ENCODE measurements at regions not wholly inside any gene's neighbourhood (a gene's known extent, or its start where the extent isn't known, plus 50 kb on each side); places are given as distances from the start of the nearest gene placed in this dataset.
A peak's percentile ranks its signal among the peaks of the same experiment; 100 is the strongest.
"Not testable (repeated sequence)": the region's sequence is repeated elsewhere in the genome, so short reads cannot be mapped to it uniquely, and the experiment has no call there.

DNA sequence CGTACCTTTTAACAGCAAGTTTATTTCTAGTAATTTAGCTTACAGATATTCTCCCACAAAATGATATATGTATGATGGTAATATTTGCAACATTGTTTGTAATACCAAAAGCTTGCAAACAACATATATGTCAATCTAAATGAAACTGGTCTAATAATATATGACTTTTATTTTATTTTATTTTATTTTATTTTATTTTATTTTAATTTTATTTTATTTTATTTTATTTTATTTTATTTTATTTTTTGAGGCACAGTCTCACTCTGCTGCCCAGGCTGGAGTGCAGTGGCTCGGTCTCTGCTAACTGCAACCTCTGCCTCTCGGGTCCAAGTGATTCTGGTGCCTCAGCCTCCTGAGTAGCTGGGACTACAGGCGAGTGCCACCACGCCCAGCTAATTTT lies 94.6 kb upstream of the ABCA1 start:
- not testable (repeated sequence) for DNase-seq (ENCODE audit: low read depth)

DNA sequence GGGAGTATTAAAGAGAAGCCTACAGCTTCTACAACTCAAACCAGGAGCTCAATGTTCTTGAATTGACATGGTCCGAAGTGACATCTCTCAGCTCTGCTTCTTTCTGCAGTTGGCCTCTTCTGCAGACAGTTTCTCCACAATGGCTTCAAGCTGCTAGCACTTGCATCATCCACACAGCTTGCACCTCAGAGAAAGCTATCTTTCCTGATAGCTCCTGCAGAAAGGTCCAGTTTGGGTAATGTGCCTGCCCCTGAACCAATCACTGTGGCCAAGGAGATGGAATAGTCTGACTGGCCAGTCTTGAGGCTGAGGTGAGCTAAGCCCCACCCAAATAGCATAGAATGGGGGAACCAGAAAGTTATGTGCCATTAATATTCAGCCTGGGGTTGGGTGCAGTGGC lies 95.8 kb upstream of the ABCA1 start:
- DNase-seq (ENCODE audit: low read depth): no peak

DNA sequence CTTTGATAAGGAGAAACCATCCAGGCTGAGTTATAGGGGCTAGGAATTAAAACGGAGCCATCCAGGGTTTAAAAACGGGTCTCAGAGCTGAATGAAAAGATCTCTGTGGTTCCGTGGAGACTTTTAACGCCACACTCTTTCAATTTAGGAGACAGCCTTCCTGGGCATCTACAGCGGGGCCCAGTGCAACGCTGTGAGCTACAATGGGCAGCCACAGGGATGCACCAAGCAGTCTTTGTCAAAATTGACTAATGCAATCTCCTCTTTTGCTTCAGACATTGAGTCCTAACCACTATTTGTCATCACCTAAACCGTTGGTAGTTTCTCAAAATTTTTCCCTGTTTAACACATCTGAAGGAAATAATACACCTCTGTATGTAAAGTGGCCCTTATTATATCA lies 96.6 kb upstream of the ABCA1 start:
- DNase-seq (ENCODE audit: low read depth): no peak

DNA sequence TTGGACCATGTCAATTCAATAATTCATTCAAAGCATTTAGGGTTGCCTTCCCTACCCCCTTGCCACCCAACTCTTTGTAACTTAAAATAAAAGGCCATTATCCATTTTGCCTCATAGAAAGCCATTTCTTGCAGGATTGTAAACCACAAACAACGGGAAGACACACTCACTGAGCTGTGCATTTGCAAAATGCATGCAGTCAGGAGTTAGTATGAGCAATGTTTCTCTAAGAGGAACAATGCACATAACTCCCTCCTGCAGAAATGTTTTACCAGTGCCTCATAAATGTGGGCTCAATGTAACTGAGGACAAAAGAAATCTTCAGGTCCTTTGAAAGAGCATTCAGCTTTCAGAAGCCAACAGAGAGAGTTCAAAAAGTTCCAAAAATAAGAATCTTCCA lies 98.5 kb upstream of the ABCA1 start:
- DNase-seq (ENCODE audit: low read depth): no peak

DNA sequence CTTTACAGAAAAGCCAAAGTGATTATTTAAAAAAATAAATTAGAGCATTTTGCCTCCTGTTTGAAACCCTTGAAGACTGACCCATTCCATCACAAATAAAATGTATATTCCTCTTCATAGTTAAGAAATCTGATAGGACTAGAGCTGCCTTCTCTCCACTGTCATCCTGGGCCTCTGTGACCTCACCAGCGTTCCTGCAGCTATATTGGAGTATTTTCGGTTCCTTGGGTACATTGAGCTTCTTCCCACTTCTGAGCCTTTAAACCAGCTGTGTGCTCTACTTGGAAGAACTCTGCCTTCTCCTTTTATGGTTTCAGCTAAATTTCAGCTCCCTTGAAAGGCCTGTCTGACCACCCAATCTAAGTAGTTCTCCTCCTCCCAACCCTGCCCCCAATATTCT lies 99.1 kb upstream of the ABCA1 start:
- no peak for DNase-seq (ENCODE audit: low read depth)

DNA sequence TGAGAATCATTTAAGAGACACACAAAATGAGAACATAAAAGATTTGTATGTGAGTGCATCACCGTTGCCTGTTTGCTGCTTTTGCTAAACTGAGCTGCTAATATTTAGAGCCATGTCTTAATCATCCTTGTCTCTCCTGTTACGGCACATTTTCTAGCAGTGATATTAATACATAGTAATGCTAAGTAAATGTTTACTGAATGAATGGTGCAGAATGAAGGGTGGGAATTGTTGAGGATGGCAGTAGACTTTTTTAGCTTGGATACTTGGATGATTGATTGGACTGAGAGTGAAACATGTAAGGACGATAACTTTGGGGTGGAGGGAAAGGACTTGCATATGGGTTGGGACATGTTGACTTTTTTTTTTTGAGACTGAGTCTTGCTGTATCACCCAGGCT lies 102.3 kb upstream of the ABCA1 start:
- no peak for DNase-seq (ENCODE audit: low read depth)

DNA sequence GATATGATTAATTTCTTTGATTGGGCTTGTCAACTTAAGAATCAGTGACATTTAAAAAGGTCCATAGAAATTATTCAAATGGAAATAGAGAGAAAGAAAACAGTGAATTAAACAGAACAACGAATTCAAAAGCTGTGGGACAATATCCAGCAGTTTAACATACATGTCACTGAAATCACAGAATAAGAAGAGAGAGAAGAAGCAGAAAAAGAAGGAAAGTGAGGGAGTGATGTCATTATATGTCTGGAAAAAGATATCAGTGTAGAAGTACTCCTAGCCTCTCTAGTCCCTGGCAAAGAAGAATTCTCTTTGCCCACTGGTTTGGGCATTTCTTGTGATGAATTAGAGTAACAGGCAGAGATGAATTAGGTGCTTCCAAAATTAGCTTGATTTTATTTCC lies 109.2 kb upstream of the ABCA1 start:
- DNase-seq (ENCODE audit: low read depth): no peak

DNA sequence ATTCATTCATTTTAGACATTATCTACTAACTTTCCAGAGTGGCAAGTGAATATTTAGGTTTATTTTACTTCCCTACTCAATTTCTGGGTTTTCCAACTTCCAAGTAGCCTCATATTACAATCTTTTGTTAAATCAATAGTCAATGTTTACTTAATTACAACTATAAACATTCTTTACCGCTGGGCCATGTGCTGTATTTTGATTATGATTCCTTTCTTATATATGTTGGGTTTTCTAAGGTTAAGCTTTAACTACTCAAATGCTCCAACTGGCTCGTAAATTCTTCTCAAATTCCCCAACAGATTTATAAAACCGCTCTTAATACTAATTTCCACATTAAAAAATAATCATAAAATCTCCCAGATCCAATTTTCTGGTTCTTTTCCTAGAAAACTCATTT lies 110.1 kb upstream of the ABCA1 start:
- DNase-seq (ENCODE audit: low read depth): no peak

DNA sequence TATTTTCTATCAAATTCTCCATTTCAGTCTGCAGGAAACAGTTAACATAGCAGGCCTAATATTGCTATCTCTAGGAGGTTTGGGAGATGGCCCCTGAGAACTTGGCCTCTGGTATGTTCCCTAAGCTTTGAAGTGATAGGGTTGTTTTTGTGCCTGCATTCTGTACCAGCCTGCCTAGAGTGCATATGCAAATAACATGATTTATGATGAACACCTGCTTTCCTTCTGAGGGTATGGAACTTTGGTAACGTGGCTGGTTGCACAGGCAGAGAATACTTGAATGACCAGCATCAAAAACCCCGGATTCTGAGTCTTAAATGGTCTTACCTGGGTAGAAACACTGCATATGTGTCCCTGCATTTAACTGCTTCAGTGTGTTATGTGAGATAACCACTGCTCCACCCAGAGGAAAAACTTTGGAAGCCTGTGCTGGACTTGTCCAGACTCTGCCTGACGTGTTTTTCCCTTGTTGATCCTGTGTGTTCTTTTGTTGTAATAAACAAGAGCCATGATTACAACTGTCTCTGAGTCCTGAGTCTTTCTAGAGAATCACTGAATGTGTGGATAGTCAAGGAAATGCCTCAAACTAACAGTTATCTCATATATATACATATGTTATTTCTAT lies 111.3 kb upstream of the ABCA1 start:
- DNase-seq (ENCODE audit: low read depth): no peak

DNA sequence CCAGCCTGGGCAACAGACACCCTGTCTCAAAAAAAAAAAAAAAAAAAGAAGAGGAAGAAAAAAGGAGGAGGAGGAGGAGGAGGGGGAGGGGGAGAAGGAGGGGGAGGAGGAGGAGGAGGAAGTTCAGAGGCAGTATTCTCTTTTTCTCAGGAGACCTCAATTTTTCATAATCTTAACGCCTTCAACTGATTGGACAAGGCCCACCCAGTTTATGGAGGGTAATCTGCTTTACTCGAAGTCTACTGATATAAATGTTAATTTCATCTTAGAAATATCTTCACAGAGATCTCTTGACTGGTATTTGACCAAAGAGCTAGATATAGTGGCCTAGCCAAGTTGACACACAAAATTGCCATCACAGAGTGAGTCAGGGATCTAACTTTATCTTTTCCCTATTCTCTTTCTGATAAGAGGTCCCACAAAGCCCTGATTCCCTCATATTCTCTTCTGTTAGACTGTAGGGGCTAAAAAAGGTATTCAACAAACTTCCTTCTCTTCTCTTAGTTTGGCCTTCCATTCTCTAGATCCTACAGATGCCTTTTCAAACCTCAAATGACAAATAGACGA lies 115.5 kb upstream of the ABCA1 start:
- no peak for DNase-seq (ENCODE audit: low read depth)

DNA sequence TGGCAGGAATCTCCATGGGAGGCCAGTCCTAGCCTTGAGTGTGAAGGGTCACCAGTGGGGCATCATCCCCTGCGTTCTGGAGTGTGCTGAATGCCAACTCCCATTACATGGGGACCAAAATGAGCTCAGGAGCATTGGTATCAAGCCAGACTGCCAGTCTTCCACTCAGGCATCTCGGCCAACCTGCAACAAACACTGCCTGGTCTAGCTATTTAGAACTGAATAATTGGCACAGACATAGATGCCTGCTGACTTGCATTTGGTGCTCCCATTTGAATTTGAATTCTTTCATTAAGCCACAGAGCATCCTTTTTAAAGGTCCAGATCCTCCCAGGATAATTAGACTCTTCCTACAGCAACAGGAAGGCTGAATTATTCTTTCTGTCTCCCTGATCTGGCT lies 116.6 kb upstream of the ABCA1 start:
- DNase-seq (ENCODE audit: low read depth): no peak

DNA sequence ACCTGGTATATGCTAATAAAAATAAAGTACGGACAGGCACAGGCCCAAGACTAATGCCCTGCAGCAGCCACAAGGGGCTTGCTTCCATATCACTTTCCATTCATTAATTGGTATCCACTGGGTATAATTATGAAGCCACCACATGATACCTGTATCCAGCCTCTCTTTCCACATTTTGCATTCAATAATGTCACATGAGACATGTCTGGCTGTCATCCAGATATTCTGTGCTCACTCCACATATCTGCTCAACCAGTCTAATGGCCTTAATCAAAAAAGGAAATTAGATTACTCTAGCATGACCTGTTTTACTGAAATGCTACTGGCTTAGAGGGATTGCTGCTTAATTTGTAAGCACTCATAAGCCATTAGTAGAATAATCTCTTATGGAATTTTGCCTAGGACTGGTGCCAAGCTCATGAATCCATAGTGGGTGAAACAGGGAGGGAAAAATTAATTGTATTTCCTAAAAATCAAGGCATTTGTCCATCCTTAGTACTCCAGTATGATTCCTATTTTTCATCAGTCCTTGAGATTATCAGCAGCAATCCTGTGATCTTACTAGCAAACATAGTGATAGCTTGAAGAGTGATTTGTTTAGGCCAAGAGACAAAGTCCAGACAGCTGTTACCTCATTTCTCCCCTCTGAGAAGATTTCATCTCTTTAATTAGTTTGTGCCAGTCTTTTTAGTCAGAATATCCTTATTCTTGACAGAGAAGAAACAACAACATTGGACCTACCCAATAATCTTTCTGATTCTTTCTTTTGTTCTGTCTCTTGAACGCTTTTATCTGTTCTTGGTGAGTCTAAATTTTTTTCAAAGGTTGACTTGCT lies 119.2 kb upstream of the ABCA1 start:
- no peak for DNase-seq (ENCODE audit: low read depth)

DNA sequence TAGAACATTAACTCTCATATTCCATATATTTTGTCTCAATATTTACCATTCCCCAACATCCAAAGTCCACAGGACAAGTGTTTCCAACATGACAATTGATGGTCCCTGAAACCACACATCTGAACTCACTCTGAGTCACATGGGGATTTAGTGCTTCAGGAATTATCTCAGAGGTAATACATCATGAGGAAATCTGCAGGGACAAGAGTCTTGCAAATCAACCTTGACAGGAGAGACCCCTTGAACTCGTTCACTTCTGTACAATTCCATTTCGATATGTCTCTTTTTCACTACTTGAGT lies 119.7 kb upstream of the ABCA1 start:
- DNase-seq (ENCODE audit: low read depth): no peak

DNA sequence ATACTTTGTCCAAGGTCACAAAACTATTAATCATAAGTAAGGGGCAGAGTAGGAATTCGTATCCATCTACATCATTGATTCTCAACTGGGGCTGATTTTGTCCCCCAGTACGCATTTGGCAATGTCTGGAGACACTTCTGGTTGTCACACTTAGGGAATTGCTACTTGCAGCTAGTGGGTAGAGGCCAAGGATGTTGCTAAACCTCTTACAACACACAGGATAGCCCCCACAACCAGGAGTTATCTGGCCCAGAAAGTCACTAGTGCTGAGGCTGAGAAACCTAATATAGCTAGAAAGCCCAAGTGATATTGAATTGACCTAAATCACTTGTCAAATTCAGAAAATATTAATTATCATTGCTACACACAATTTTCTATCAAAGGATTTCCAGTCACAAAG lies 120.4 kb upstream of the ABCA1 start:
- no peak for DNase-seq (ENCODE audit: low read depth)

DNA sequence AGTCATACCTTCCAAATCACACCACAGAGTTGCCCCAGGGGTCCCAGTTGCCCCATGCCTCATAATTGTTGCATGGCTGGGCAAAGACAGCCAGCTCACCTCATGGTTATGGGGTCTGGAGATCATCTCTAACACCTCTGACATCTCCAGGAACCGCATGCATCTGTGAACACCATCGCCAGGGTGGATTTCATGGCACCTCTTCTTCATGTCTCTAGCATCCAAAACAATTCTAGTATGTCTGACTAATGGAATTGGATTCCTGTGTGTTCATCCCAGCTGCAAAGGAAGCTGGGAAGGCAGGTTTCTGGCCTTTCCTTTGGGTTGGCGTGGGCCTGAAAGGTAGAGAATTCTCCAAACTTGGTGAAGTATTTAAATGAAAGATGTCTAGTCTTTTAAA lies 122.3 kb upstream of the ABCA1 start:
- DNase-seq (ENCODE audit: low read depth): no peak

DNA sequence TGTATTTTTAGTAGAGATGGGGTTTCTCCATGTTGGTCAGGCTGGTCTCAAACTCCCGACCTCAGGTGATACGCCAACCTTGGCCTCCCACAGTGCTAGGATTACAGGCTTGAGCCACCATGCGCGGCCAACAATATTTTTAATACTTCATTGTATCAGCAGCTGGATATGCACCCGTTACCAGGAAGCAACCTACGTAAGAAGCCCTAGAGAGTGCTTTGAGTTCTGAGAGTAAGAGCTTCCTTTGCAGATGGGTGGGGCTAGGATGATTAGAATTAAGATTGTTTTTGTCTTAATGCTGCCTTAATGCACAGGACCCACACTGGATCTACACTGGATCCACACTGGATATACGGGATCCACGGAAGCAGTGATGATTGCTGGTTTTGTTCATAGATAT lies 123.9 kb upstream of the ABCA1 start:
- DNase-seq (ENCODE audit: low read depth): no peak

DNA sequence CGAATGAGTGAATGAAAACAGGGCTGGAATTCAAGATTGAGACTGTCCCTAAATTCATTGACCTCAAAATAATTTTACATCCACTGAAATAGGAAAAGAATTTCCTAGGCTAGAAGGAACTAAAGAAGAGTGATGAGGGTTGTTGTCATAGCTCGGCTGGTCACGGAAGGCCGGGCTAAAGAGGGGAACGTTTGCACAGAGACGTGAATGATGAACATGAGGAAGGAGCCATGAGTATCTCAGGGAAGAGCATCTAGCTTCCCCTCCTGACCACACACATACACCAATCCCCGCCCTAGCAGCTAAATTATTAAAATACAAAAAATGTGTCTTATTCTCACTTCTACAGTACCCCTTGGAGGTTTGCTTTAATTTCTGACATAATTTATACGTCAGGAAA lies 124.4 kb upstream of the ABCA1 start:
- DNase-seq (ENCODE audit: low read depth): no peak

DNA sequence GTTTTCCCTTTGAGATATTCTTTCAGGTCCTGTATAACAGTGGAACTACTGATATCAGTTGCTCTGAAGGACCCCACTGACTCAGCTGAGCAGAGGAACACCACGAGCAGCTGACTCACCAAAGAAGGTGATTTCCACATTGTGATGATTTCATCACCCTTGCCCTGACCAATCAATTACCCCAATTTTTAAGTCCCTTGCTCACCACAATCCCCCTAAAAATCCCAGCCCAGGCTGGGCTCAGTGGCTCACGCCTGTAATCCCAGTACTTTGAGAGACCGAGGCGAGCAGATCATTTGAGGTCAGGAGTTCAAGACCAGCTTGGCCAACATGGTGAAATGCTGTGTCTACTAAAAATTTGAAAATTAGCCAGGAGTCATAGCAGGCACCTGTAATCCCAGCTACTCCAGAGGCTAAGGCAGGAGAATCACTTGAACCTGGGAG lies 125.3 kb upstream of the ABCA1 start:
- peak; percentile 11 for DNase-seq (ENCODE audit: low read depth)

DNA sequence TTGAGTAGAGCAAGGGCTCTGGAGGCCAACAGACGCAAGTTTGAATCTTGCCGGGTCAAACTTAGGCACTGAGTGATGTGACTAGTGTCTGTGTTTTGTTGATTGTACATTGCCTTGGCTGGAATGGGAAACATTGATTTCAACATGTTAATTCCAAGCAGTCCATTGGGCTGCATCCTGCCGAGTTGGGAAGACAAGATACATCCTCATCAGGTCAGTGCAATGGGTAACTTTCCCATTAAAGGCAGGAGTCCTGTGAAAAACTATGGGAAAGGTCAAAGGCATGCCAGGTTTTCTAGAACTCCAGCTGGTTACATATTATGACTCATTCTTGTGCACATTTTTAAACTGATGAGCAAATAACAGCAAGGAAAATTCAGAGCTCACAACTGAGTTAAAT lies 126.5 kb upstream of the ABCA1 start:
- no peak for DNase-seq (ENCODE audit: low read depth)

DNA sequence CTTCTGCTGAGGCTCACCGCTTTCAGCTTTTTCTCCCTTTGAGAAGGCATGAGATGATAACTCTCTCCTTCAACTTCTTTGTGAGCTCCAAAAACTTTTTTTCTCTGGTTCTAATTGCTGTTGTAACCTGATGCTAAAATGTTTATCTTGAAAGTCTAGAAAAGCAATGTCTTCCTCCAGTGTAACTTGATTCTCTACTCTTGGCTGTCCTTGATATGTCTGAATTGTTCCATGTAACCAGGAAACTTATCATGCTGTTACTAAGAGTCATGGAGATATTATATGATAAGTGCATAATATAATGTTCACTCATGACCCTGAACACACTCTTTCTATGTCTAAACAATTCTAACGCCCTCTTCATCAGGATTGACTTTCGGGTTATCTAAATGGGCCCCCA lies 128.0 kb upstream of the ABCA1 start:
- DNase-seq (ENCODE audit: low read depth): no peak

DNA sequence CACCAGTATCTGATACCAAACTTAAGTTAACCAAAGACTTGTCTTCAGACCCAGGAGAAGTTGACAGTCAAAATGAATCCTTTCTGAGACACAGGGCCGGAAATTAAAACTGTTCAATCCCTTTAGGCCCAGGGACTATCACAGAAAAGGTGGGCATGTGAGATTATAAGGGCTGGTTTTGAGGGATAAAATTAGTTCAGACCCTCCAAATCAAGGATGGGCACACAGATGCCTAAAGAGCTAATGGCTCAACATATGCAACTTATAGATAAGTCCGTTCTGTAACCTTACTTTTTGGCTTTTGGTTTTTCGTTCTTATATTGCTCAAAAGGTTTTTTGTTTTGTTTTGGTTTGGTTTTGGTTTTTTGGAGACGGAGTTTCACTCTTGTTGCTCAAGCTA lies 129.6 kb upstream of the ABCA1 start:
- DNase-seq (ENCODE audit: low read depth): no peak

DNA sequence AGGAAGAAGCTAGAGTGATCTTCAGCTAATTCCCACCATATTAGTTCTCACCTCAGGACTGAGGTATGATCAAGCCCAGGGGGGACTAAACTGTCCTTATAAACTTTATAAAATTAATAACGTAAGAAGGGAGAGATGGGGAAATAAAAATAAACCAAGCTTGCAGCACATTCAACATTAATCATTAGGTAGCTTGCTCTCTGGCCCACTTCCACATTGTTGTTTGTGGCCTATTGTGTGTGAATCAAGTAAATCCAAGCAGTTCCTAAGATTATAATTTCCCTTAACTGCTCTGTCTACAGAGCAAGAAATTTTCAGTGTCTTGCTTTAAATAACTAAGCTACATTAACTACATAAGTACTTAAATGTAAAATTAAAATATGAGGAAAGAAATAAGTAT lies 131.3 kb upstream of the ABCA1 start:
- no peak for DNase-seq (ENCODE audit: low read depth)

DNA sequence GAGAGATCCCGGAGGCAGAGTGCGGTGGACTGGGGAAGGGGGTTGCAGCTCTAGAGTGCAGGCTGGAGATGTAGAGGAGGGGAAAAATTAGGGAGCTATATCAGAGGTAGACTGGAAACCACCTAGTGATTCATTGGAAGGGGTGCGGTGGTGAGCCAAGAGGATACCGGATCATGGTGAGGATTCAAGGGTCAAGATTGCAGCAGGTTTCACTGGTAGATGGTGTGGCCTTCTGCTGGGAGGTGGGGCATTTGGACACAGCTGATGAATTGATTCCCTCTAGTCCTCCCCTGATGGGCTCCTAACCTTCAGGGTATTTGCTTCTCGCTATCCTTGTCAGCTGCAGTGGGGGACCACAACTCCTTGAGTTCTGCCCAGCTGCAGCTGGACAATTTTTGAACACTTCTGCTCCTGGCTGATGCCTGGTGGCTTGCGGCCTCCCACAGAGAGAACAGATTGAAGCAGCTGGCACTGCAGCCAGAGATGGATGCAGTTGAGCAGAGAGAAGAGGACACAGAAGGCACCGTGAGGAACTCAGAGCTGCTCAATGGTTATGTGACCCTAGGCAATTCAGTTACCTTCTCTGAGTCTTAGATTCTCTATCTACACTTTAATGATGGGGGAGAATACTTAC lies 134.4 kb upstream of the ABCA1 start:
- no peak for DNase-seq (ENCODE audit: low read depth)
